BE2C (cell line): ENCODE measurements at regions not wholly inside any gene's neighbourhood (a gene's known extent, or its start where the extent isn't known, plus 50 kb on each side); places are given as distances from the start of the nearest gene placed in this dataset.
"Not testable (repeated sequence)": the region's sequence is repeated elsewhere in the genome, so short reads cannot be mapped to it uniquely, and the experiment has no call there.

Experiments
- DNase-seq: peaks from one replicate; pipeline ENCODE4 v3.0.0-alpha.2; 2020
- H3K27me3 ChIP-seq: fragments of 250-450 bp; sonication (Bioruptor Pico); 2 replicates; pipeline ENCODE4 v1.5.1; 2020; ENCODE audit warnings: mild to moderate bottlenecking
- H3K36me3 ChIP-seq: fragments of 250-450 bp; sonication (Bioruptor Pico); 2 replicates; pipeline ENCODE4 v1.5.1; 2020; ENCODE audit warnings: mild to moderate bottlenecking
- H3K4me1 ChIP-seq: fragments of 250-450 bp; sonication (Bioruptor Pico); 2 replicates; pipeline ENCODE4 v1.5.1; 2020
- H3K4me3 ChIP-seq: 2 replicates; pipeline ENCODE4 v1.5.1; 2011; ENCODE audit warnings: low read depth, low read length
- H3K9me3 ChIP-seq: fragments of 250-450 bp; sonication (Bioruptor Pico); 2 replicates; pipeline ENCODE4 v1.5.1; 2020
- TF ChIP-seq, protein P1 (sequence below): IDR thresholded peaks from 2 replicates; pipeline ENCODE4 v1.5.1; 2012; ENCODE audit warnings: mild to moderate bottlenecking, low read depth, low read length

DNA sequence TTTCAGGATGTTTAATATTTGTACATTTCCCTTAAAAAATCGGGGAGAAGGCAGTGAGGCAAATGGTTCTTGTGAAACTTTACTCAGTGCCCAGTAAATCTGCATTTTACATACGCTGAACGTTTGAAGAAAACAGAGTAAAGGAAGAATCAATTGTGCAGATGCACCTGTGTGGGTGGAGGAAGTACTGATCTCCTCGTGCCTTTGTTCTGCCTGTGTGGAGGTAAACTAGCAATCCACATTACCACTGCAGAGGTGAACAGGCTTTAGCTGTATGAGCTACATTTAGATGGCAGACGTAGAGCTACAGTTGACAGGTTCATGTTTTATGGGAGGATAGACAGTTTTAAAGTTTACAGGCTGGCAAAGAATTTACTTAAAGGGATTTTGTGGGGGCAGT lies 62.7 kb upstream of the VIPR2 start:
- Histone ChIP-seq H3K27me3 (no peaks in the 10 kb centered on the region), H3K36me3 (no peaks in the 10 kb centered on the region), H3K9me3 (no peaks in the 10 kb centered on the region), H3K4me1 (peaks cover 8% of the 10 kb centered on the region), H3K4me3 (no peak overlapping the region)
- no peak for DNase-seq
- TF ChIP-seq, protein P1, sequence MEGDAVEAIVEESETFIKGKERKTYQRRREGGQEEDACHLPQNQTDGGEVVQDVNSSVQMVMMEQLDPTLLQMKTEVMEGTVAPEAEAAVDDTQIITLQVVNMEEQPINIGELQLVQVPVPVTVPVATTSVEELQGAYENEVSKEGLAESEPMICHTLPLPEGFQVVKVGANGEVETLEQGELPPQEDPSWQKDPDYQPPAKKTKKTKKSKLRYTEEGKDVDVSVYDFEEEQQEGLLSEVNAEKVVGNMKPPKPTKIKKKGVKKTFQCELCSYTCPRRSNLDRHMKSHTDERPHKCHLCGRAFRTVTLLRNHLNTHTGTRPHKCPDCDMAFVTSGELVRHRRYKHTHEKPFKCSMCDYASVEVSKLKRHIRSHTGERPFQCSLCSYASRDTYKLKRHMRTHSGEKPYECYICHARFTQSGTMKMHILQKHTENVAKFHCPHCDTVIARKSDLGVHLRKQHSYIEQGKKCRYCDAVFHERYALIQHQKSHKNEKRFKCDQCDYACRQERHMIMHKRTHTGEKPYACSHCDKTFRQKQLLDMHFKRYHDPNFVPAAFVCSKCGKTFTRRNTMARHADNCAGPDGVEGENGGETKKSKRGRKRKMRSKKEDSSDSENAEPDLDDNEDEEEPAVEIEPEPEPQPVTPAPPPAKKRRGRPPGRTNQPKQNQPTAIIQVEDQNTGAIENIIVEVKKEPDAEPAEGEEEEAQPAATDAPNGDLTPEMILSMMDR = no peak

DNA sequence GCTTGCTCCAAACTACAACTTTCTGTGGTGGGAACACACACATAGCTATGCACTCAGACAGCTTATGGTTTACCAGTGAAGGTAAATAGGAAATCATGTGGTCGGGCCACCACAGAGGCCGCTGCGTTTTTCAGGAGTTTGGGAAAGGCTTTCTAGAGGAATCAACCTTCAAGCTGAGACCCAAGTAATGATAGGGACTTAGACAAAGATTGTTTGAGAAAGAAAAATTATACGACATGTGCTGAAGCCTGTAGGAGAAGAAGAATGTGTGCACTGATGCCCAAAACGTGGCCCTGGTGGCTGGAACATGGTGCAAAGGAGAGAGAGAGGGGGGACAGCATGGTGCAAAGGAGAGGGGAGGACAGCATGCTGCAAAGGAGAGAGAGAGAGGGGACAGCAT lies 61.2 kb upstream of the VIPR2 start:
- TF ChIP-seq, protein P1 = no peak
- no peak overlapping the region for H3K4me3 ChIP-seq
- DNase-seq = no peak

GRCh38 chr7:159204664-159205063 lies 60.0 kb upstream of the VIPR2 start:
- TF ChIP-seq, protein P1 = no peak
- Histone ChIP-seq H3K4me1 (no peaks in the 10 kb centered on the region), H3K36me3 (no peaks in the 10 kb centered on the region), H3K9me3 (no peaks in the 10 kb centered on the region), H3K27me3 (no peaks in the 10 kb centered on the region), H3K4me3 (no peak overlapping the region)
- no peak for DNase-seq

More for the DNA sequence above, 61.2 kb upstream of the VIPR2 start:
- Histone ChIP-seq H3K9me3 (no peaks in the 10 kb centered on the region), H3K36me3 (no peaks in the 10 kb centered on the region), H3K27me3 (no peaks in the 10 kb centered on the region), H3K4me1 (peaks cover under 1% of the 10 kb centered on the region; the same call in 1 of the 2 replicates)

GRCh38 chr7:159203253-159203652 lies 58.6 kb upstream of the VIPR2 start:
- H3K9me3 ChIP-seq, H3K4me3 ChIP-seq, DNase-seq, H3K27me3 ChIP-seq, H3K36me3 ChIP-seq, H3K4me1 ChIP-seq: not testable (repeated sequence)

DNA sequence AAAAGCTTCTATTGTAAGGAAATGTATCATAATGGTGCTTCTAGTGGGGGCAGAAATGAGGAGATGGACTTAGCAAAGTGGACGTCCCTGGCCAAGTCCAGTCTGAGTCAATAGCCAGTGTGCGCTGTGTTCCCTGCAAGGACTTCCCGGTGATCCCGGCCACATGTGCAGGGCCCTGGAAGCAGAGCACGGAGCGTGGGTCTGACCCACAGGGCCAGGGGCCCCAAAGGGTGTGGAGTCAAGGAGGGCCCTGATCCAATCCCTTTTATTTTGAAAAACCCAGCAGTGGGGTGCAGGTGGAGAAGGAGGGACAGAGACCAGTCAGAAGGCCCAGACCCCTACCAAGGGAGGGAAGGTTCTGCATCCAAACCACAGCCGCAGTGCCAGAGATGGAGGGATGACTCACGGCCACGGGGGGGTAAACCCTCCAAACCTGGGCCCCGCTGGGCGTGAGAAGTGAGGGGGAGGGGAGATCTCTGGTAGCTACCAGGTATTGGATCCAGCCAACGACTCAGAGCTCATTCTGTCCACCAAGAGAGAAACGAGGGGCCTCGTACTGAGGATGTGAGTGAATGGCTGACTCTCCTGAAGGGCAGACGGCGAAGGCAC lies 57.2 kb upstream of the VIPR2 start:
- H3K36me3 ChIP-seq = no peaks in the 10 kb centered on the region
- DNase-seq = no peak
- H3K4me3 ChIP-seq = no peak overlapping the region
- no peaks in the 10 kb centered on the region for H3K27me3 ChIP-seq
- no peaks in the 10 kb centered on the region for H3K4me1 ChIP-seq
- no peaks in the 10 kb centered on the region for H3K9me3 ChIP-seq
- TF ChIP-seq, protein P1 = no peak

- Histone ChIP-seq H3K27me3 (no peaks in the 10 kb centered on the region), H3K36me3 (no peaks in the 10 kb centered on the region), H3K4me3 (no peak overlapping the region), H3K9me3 (no peaks in the 10 kb centered on the region), H3K4me1 (no peaks in the 10 kb centered on the region)
- DNase-seq = no peak
- TF ChIP-seq, protein P1 = no peak
These were observed 55.8 kb upstream of the VIPR2 start for GRCh38 chr7:159200421-159200820.
